DOHH2 (cell line): ENCODE measurements at regions not wholly inside any gene's neighbourhood (a gene's known extent, or its start where the extent isn't known, plus 50 kb on each side); places are given as distances from the start of the nearest gene placed in this dataset.

Experiments
- H3F3A ChIP-seq: fragments of 200-600 bp; sonication (generic), shearing (Covaris generic); 2 replicates; pipeline ENCODE4 v1.6.0; 2016; ENCODE audit warnings: antibody characterized with exemption, mild to moderate bottlenecking; ENCODE audit not compliant: control insufficient read depth, insufficient read depth
- H3K27ac ChIP-seq: fragments of 200-600 bp; sonication (generic); 2 replicates; pipeline ENCODE4 v1.5.1; 2014; ENCODE audit warnings: low read depth, mild to moderate bottlenecking, low read length, moderate library complexity
- H3K27me3 ChIP-seq: fragments of 200-600 bp; sonication (generic); 2 replicates; pipeline ENCODE4 v1.6.1; 2014; ENCODE audit warnings: mild to moderate bottlenecking, low read length, mixed read lengths; ENCODE audit not compliant: control insufficient read depth
- H3K36me3 ChIP-seq: fragments of 200-600 bp; sonication (generic); 2 replicates; pipeline ENCODE4 v1.6.1; 2014; ENCODE audit warnings: mild to moderate bottlenecking, low read length, moderate library complexity, mixed read lengths; ENCODE audit not compliant: control insufficient read depth
- H3K4me1 ChIP-seq: fragments of 200-600 bp; sonication (generic); 2 replicates; pipeline ENCODE4 v1.6.1; 2014; ENCODE audit warnings: mild to moderate bottlenecking, low read length, mixed read lengths; ENCODE audit not compliant: control insufficient read depth
- H3K4me2 ChIP-seq: fragments of 200-600 bp; sonication (generic); 2 replicates; pipeline ENCODE4 v1.6.0; 2014; ENCODE audit warnings: mild to moderate bottlenecking, low read length, moderate library complexity
- H3K4me3 ChIP-seq: fragments of 200-600 bp; sonication (generic); 2 replicates; pipeline ENCODE4 v1.5.1; 2014; ENCODE audit warnings: mild to moderate bottlenecking, low read length, mixed read lengths
- H3K79me2 ChIP-seq: fragments of 200-600 bp; sonication (generic); 2 replicates; pipeline ENCODE4 v1.6.1; 2014; ENCODE audit warnings: mild to moderate bottlenecking, low read length, mixed read lengths; ENCODE audit not compliant: control insufficient read depth
- H3K9me2 ChIP-seq: fragments of 200-600 bp; sonication (generic); replicated peaks from 2 replicates; pipeline ENCODE4 v1.6.1; 2014; ENCODE audit warnings: mild to moderate bottlenecking, low read length, mixed read lengths; ENCODE audit not compliant: control insufficient read depth
- H3K9me3 ChIP-seq: fragments of 200-600 bp; sonication (generic); 2 replicates; pipeline ENCODE4 v1.6.1; 2014; ENCODE audit warnings: antibody characterized with exemption, low read length, mixed read lengths; ENCODE audit not compliant: control insufficient read depth, insufficient read depth
- H4K20me1 ChIP-seq: fragments of 200-600 bp; sonication (generic); 2 replicates; pipeline ENCODE4 v1.6.0; 2014; ENCODE audit warnings: low read depth, mild to moderate bottlenecking, antibody characterized with exemption, low read length, moderate library complexity; ENCODE audit not compliant: control insufficient read depth, insufficient read depth
- EZH2phosphoT487 ChIP-seq: fragments of 200-600 bp; sonication (generic); IDR thresholded peaks from 2 replicates; pipeline ENCODE4 v1.6.1; 2017; ENCODE audit warnings: borderline replicate concordance, mild to moderate bottlenecking, antibody characterized with exemption, low read length, moderate library complexity, mixed read lengths
- TF ChIP-seq, protein P1 (sequence below): fragments of 200-600 bp; sonication (generic); IDR thresholded peaks from one replicate; pipeline ENCODE4 v1.5.1; 2014; ENCODE audit warnings: antibody characterized with exemption, mild to moderate bottlenecking, low read depth, low read length; ENCODE audit not compliant: poor library complexity, severe bottlenecking

DNA sequence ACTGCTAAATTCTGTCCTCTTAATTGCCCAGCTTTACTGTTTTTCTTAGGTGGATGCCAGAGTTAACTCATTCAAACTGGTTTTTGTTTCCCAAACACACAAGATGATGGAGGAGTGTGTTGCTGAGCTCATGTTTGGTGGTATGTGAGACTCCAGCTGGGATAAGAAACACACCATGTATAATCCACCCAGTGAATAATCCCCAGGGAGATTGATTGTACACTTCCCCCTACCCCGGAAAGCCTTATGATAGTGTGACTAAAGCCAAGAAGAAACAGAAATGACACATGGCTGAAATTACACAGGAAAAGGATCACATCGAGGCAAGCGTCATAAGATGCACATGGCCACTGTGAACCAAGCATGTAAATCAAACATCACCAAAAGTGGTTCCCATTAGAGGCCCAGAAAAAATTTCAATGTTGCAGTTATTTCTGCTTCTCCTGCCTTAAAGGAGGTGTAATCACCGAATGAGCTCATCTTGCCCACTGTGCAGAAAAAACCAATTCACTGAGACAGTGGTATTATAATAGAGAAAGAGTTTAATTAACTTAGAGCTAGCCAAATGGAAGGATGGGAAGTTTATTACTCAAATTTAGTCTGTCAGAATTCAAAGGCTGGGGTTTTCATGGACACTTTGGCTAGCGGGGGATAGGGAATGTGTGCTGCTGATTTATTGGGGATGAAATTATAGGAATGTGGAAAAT, 56.7 kb upstream of the MAGI1 start:
- Histone ChIP-seq H3K27me3 (no peaks in the 10 kb centered on the region), H3K9me3 (no peaks in the 10 kb centered on the region), H3K9me2 (no peaks in the 10 kb centered on the region), H3K4me2 (no peak overlapping the region), H3K36me3 (no peaks in the 10 kb centered on the region), H3K4me1 (no peaks in the 10 kb centered on the region), H4K20me1 (no peaks in the 10 kb centered on the region), H3F3A (no peaks in the 10 kb centered on the region), H3K27ac (no peak overlapping the region), H3K79me2 (no peaks in the 10 kb centered on the region), H3K4me3 (no peak overlapping the region)
- no peak for TF ChIP-seq EZH2phosphoT487
- TF ChIP-seq, protein P1, sequence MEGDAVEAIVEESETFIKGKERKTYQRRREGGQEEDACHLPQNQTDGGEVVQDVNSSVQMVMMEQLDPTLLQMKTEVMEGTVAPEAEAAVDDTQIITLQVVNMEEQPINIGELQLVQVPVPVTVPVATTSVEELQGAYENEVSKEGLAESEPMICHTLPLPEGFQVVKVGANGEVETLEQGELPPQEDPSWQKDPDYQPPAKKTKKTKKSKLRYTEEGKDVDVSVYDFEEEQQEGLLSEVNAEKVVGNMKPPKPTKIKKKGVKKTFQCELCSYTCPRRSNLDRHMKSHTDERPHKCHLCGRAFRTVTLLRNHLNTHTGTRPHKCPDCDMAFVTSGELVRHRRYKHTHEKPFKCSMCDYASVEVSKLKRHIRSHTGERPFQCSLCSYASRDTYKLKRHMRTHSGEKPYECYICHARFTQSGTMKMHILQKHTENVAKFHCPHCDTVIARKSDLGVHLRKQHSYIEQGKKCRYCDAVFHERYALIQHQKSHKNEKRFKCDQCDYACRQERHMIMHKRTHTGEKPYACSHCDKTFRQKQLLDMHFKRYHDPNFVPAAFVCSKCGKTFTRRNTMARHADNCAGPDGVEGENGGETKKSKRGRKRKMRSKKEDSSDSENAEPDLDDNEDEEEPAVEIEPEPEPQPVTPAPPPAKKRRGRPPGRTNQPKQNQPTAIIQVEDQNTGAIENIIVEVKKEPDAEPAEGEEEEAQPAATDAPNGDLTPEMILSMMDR, result no peak

DNA sequence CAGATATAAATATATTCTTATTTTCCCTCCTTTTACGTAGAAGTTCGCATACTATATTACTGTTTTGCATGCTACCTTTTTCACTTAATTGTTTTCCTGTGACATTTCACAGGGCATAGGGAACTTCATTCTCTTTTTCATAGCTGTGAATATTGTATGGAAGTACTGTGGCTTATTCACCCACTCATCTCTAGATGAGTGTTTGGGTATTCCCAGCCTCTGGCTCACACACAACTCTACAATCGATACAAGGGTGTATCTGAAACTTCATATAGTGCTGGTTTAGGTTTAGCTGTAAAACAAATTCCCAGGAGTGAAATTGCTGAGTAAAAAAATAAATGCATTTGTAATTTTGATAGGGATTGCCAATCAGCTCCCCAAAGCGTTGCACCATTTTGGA, 55.3 kb upstream of the MAGI1 start:
- no peaks in the 10 kb centered on the region for H3K9me2 ChIP-seq
- no peak overlapping the region for H3K27ac ChIP-seq

DNA sequence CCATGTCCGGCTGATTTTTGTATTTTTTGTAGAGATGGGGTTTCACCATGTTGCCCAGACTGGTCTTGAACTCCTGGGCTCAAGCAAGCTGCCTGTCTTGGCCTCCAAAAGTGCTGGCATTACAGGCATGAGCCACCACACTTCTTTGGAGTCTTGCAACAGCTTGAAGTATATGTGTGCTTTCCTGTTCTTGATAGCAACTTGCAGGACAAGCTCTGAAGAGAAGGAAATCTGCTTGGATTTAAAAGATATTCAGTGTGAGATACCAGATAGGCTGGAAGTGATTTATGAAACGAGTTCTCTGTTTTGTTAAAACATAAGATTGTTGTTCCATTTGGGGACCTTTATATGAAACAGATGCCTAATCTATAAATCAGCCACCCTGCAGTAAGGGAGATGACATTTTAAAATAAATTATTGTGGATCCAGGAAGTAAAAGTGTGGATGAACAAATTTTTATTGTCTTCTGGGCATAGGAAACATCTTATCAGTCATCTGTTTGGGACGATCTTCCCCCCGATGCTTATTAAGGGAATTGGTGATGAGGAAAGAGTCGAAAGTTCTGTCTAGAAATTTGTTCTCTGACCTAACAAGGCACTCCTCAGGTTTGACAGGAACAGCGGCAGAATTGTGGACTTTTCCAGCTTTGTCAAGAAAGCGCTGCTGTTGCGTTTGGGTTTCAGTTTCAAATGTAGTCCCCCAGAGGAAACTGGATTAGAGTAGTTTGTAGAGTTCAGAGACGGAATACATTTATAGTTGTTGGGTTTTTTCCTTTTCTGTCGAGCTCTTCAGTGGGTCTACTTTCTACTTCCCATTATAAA, 53.7 kb upstream of the MAGI1 start:
- no peaks in the 10 kb centered on the region for H3K9me3 ChIP-seq
- no peak overlapping the region for H3K27ac ChIP-seq
- H3K4me3 ChIP-seq, result no peak overlapping the region
- no peaks in the 10 kb centered on the region for H3K9me2 ChIP-seq
- no peaks in the 10 kb centered on the region for H3F3A ChIP-seq
- TF ChIP-seq, protein P1, result no peak
- TF ChIP-seq EZH2phosphoT487, result no peak
- H3K4me1 ChIP-seq, result no peaks in the 10 kb centered on the region
- no peaks in the 10 kb centered on the region for H3K27me3 ChIP-seq
- H4K20me1 ChIP-seq, result no peaks in the 10 kb centered on the region
- H3K4me2 ChIP-seq, result no peak overlapping the region
- H3K36me3 ChIP-seq, result no peaks in the 10 kb centered on the region
- H3K79me2 ChIP-seq, result no peaks in the 10 kb centered on the region

More for the DNA sequence above, 55.3 kb upstream of the MAGI1 start:
- Histone ChIP-seq H3F3A (no peaks in the 10 kb centered on the region), H4K20me1 (no peaks in the 10 kb centered on the region), H3K4me1 (no peaks in the 10 kb centered on the region), H3K9me3 (no peaks in the 10 kb centered on the region), H3K27me3 (no peaks in the 10 kb centered on the region), H3K4me3 (no peak overlapping the region), H3K36me3 (no peaks in the 10 kb centered on the region), H3K4me2 (no peak overlapping the region), H3K79me2 (no peaks in the 10 kb centered on the region)
- TF ChIP-seq, protein P1, result no peak
- no peak for TF ChIP-seq EZH2phosphoT487
